ENCODE measurements at regions not wholly inside any gene's neighbourhood (a gene's known extent, or its start where the extent isn't known, plus 50 kb on each side); places are given as distances from the start of the nearest gene placed in this dataset.
A peak's percentile ranks its signal among the peaks of the same experiment; 100 is the strongest.

DNA sequence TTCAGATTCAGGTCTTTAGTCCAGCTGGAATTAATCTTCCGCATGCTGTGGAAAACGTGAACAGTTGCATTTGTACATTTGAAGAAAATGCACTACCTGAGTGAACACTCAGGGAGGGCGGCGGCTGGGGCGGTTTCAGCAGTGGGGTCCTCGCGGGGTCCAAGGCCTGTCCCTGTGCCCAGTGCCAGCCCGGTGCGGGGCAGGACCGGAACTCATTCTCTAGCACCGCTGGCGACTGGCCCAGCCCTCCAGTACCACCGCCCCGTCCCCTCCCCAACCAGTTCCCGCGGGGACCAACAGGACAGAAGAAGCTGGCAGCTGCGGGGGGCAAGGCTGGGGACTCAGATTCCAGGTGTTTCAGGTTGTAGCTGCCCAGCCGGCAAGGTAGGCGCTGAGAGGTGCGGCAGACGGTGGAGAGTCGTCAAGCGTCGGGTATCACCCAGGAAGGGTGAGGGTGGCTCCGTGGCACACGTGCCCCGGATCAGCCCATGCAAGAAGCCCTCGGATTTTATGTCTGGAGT, 72.2 kb upstream of the ARNT2 start:
- no peak for DNase-seq (ENCODE audit: low read depth in 1 of 2, low spot score in 1 of 2)
- H3K4me3 ChIP-seq, result no peak overlapping the region
- no peaks in the 10 kb centered on the region for H3K4me1 ChIP-seq (ENCODE audit: low read depth)
- H3K36me3 ChIP-seq, result no peaks in the 10 kb centered on the region
- TF ChIP-seq, protein P1, sequence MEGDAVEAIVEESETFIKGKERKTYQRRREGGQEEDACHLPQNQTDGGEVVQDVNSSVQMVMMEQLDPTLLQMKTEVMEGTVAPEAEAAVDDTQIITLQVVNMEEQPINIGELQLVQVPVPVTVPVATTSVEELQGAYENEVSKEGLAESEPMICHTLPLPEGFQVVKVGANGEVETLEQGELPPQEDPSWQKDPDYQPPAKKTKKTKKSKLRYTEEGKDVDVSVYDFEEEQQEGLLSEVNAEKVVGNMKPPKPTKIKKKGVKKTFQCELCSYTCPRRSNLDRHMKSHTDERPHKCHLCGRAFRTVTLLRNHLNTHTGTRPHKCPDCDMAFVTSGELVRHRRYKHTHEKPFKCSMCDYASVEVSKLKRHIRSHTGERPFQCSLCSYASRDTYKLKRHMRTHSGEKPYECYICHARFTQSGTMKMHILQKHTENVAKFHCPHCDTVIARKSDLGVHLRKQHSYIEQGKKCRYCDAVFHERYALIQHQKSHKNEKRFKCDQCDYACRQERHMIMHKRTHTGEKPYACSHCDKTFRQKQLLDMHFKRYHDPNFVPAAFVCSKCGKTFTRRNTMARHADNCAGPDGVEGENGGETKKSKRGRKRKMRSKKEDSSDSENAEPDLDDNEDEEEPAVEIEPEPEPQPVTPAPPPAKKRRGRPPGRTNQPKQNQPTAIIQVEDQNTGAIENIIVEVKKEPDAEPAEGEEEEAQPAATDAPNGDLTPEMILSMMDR (IDR thresholded peaks at IDR 0.05; ENCODE audit: low read depth, low read length), result no peak
- H3K27ac ChIP-seq, result no peak overlapping the region
- H3K9me3 ChIP-seq (ENCODE audit: low read depth), result no peaks in the 10 kb centered on the region
- H3K27me3 ChIP-seq, result no peaks in the 10 kb centered on the region

DNA sequence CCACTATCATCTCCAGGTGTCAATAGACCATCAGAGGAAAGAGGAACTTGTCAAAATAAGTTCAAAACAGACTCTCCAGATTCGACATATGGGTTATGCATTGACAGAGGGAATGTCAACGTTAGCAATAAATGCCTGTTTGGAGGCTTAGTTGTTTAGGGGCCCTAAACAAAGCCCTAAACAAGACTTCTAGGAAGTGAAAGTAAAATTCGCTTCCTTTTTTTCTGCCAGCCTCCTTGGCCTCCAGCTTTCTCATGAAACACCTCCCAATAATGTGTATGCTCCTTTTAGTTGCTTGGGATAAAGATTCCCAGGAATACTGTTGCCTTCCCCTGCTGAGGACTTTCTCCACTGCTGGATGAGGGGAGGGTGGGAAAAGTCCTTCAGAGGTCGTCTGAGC, 70.9 kb upstream of the ARNT2 start:
- TF ChIP-seq, protein P1 (IDR thresholded peaks at IDR 0.05; ENCODE audit: low read depth, low read length), result no peak
- no peaks in the 10 kb centered on the region for H3K9me3 ChIP-seq (ENCODE audit: low read depth)
- H3K36me3 ChIP-seq, result no peaks in the 10 kb centered on the region
- H3K27me3 ChIP-seq, result no peaks in the 10 kb centered on the region
- no peak for DNase-seq (ENCODE audit: low read depth in 1 of 2, low spot score in 1 of 2)
- no peaks in the 10 kb centered on the region for H3K4me1 ChIP-seq (ENCODE audit: low read depth)
- H3K4me3 ChIP-seq, result no peak overlapping the region
- no peak overlapping the region for H3K27ac ChIP-seq

DNA sequence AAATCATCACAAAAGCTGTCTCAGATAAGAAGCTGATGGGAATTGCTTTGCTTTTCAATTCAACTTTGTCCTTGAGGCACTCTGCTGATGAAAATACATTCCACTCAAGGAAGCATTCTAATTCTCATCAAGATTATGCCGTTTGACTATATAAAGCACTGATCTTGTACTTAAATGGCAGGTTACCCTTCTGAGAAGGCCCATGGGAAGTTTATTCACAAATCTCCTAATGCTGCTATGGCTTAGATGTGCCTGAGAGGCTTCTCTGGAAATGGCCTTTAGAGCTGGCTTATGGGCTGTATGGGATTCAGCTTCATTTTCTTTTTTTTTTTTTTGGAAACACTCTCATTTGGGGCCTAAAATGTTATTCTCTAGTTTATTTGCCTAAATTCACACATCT, 69.7 kb upstream of the ARNT2 start:
- Histone ChIP-seq H3K27ac (no peak overlapping the region), H3K36me3 (no peaks in the 10 kb centered on the region), H3K4me3 (no peak overlapping the region), H3K9me3 (ENCODE audit: low read depth) (no peaks in the 10 kb centered on the region), H3K27me3 (no peaks in the 10 kb centered on the region), H3K4me1 (ENCODE audit: low read depth) (no peaks in the 10 kb centered on the region)
- no peak for DNase-seq (ENCODE audit: low read depth in 1 of 2, low spot score in 1 of 2)
- TF ChIP-seq, protein P1 (IDR thresholded peaks at IDR 0.05; ENCODE audit: low read depth, low read length), result no peak

DNA sequence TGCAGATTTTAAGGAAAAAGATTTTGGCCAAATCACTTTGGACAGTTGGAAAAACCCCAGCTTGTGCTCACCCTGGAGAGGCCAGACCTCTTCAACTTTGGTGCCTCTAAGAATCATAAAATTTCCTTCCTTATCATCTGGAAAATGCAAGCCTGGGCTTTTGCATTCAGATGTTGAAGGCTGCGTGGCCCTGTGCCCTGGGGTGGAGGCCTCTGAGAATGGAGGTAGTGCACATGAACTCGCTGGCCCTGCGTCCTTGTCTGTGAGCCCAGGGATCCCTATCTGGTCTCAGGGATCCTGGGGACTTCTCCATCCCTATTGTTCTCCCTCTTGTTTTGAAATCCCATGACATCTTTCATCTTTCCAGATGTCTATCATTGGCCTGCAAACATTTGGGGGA, 64.6 kb upstream of the ARNT2 start:
- Histone ChIP-seq H3K4me1 (ENCODE audit: low read depth) (no peaks in the 10 kb centered on the region), H3K27ac (no peak overlapping the region), H3K27me3 (peaks cover 4% of the 10 kb centered on the region), H3K9me3 (ENCODE audit: low read depth) (no peaks in the 10 kb centered on the region), H3K4me3 (no peak overlapping the region), H3K36me3 (no peaks in the 10 kb centered on the region)
- DNase-seq (ENCODE audit: low read depth in 1 of 2, low spot score in 1 of 2), result no peak
- TF ChIP-seq, protein P1 (IDR thresholded peaks at IDR 0.05; ENCODE audit: low read depth, low read length), result no peak

DNA sequence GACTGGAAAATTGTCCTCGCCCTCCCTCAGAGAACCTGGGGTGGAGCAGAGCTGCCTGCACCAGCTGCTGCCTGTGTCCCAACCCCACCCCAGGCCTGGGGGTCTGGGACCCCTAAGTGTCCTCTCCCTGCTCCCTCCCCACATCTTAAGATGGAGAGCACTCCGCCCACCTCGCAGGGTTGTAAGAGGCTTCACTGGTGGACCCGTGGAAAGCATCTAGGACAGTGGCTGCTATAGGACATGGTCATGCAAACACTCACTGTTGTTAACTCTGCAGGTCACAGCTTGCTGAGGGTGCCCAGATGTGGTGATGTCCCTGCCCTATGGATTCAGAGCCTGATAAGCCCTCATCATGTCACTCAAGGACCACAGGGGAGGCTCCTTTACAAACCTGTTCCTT, 62.0 kb upstream of the ARNT2 start:
- no peak overlapping the region for H3K4me3 ChIP-seq
- H3K36me3 ChIP-seq, result no peaks in the 10 kb centered on the region
- H3K27me3 ChIP-seq, result peaks cover 4% of the 10 kb centered on the region
- TF ChIP-seq, protein P1 (IDR thresholded peaks at IDR 0.05; ENCODE audit: low read depth, low read length), result no peak
- no peak for DNase-seq (ENCODE audit: low read depth in 1 of 2, low spot score in 1 of 2)
- no peaks in the 10 kb centered on the region for H3K4me1 ChIP-seq (ENCODE audit: low read depth)
- no peak overlapping the region for H3K27ac ChIP-seq
- H3K9me3 ChIP-seq (ENCODE audit: low read depth), result no peaks in the 10 kb centered on the region

DNA sequence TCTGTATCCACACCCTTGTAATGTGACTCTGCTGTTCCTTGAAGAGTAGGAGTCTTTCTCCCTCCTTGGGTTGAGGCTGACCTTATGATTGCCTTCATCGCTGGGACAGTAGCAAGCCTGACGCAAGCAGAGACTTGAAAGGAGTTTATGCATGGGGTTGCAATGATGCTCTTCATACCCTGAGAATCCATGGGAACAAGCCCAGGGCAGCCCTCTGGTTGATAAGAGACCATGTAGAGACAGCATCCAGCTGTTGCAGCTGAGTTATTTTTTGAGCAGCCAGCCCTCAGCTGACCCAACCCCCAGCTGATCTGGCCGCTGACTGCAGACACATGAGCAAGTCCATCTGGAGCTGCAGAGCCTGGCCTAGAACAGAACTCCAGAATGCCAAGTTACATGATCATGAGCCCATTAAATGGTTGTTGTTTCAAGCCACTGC, 60.6 kb upstream of the ARNT2 start:
- H3K27me3 ChIP-seq, result peaks cover 4% of the 10 kb centered on the region
- peak in 1 of 2 donors; percentile 97 for DNase-seq (ENCODE audit: low read depth in 1 of 2, low spot score in 1 of 2)
- no peak overlapping the region for H3K4me3 ChIP-seq
- H3K9me3 ChIP-seq (ENCODE audit: low read depth), result no peaks in the 10 kb centered on the region
- H3K36me3 ChIP-seq, result no peaks in the 10 kb centered on the region
- TF ChIP-seq, protein P1 (IDR thresholded peaks at IDR 0.05; ENCODE audit: low read depth, low read length), result no peak
- H3K27ac ChIP-seq, result no peak overlapping the region
- no peaks in the 10 kb centered on the region for H3K4me1 ChIP-seq (ENCODE audit: low read depth)

Measured in cardiac muscle cell (in vitro differentiated cells and primary cell).